NOMO-1 (cell line): ENCODE measurements at regions not wholly inside any gene's neighbourhood (a gene's known extent, or its start where the extent isn't known, plus 50 kb on each side); places are given as distances from the start of the nearest gene placed in this dataset.

Experiments used
- DNase-seq, 2 experiments: peaks; one replicate each; lab custom pipeline; 2025; ENCODE audit not compliant: unreplicated experiment in 2 of 2; lab: John Stamatoyannopoulos, UW

GRCh38 chr18:5091741-5092140, 105.3 kb downstream of the AKAIN1 start:
- no peak for DNase-seq

- DNase-seq: no peak
Measured at GRCh38 chr18:5075297-5075696, 121.8 kb downstream of the AKAIN1 start.

- peak; percentile 30 to 55 for DNase-seq
Measured at GRCh38 chr18:5073026-5073944, 123.8 kb downstream of the AKAIN1 start.

- DNase-seq: no peak
Measured at GRCh38 chr18:5068851-5069250, 128.2 kb downstream of the AKAIN1 start.

GRCh38 chr18:5066380-5066977, 130.6 kb downstream of the AKAIN1 start:
- no peak for DNase-seq

- no peak for DNase-seq
Measured at GRCh38 chr18:5065615-5066014, 131.4 kb downstream of the AKAIN1 start.

- DNase-seq: no peak
Measured at GRCh38 chr18:5064841-5065370, 132.2 kb downstream of the AKAIN1 start.

- DNase-seq: no peak
Measured at GRCh38 chr18:5061785-5062184, 135.3 kb downstream of the AKAIN1 start.

- no peak for DNase-seq
Measured at GRCh38 chr18:5060543-5060942, 136.5 kb downstream of the AKAIN1 start.

GRCh38 chr18:5059696-5060032, 137.4 kb downstream of the AKAIN1 start:
- DNase-seq: no peak

- peak; percentile 26 to 31 for DNase-seq
Measured at GRCh38 chr18:5058768-5059695, 138.0 kb downstream of the AKAIN1 start.

GRCh38 chr18:5057386-5058348, 139.4 kb downstream of the AKAIN1 start:
- peak; percentile 35 to 42 for DNase-seq

GRCh38 chr18:5052491-5052890, 144.6 kb downstream of the AKAIN1 start:
- no peak for DNase-seq

GRCh38 chr18:5051207-5051606, 145.8 kb downstream of the AKAIN1 start:
- no peak for DNase-seq

GRCh38 chr18:5049124-5049523, 147.9 kb downstream of the AKAIN1 start:
- no peak for DNase-seq

GRCh38 chr18:5040476-5040875, 156.6 kb downstream of the AKAIN1 start:
- DNase-seq: no peak

GRCh38 chr18:5036523-5036922, 160.5 kb downstream of the AKAIN1 start:
- DNase-seq: no peak

GRCh38 chr18:5031216-5031615, 165.8 kb downstream of the AKAIN1 start:
- DNase-seq: no peak

GRCh38 chr18:5030636-5031035, 166.4 kb downstream of the AKAIN1 start:
- DNase-seq: no peak

GRCh38 chr18:5029592-5029991, 167.5 kb downstream of the AKAIN1 start:
- DNase-seq: no peak
